NK-92 (cell line): ENCODE measurements at regions not wholly inside any gene's neighbourhood (a gene's known extent, or its start where the extent isn't known, plus 50 kb on each side); places are given as distances from the start of the nearest gene placed in this dataset.

Experiments used
- DNase-seq: peaks from one replicate; lab custom pipeline; 2025; ENCODE audit not compliant: unreplicated experiment; lab: John Stamatoyannopoulos, UW

GRCh38 chr7:131238347-131238931 lies 89.2 kb upstream of the MKLN1 start:
- no peak for DNase-seq

GRCh38 chr7:131241386-131241785 lies 86.3 kb upstream of the MKLN1 start:
- no peak for DNase-seq

GRCh38 chr7:131242123-131242650 lies 85.5 kb upstream of the MKLN1 start:
- DNase-seq = no peak

- DNase-seq = no peak
Measured at GRCh38 chr7:131244259-131244852, 83.3 kb upstream of the MKLN1 start.

GRCh38 chr7:131249003-131249402 lies 78.7 kb upstream of the MKLN1 start:
- no peak for DNase-seq

- DNase-seq = no peak
Measured at GRCh38 chr7:131249483-131249882, 78.2 kb upstream of the MKLN1 start.

- DNase-seq = no peak
Measured at GRCh38 chr7:131250331-131250730, 77.3 kb upstream of the MKLN1 start.

GRCh38 chr7:131251371-131251770 lies 76.3 kb upstream of the MKLN1 start:
- no peak for DNase-seq

GRCh38 chr7:131252976-131253375 lies 74.7 kb upstream of the MKLN1 start:
- no peak for DNase-seq

- no peak for DNase-seq
Measured at GRCh38 chr7:131254211-131254610, 73.5 kb upstream of the MKLN1 start.

DNA sequence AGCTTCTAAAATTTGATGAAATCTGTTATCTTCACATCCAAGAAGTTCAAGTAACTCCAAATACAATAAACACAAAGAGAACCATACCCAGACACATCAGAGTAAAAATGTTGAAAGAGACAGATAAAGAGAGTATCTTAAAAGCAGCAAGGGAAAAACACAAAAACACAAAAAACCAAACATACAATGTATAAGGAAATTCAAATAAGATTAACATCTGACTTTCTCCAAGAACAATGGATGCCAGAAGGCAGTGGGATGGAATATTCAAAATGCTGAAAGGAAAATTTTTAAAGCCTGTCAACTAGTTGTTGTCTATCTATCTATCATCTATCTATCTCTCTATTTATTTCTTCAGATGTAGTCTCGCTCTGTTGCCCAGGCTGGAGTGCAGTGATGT lies 72.4 kb upstream of the MKLN1 start:
- no peak for DNase-seq

GRCh38 chr7:131261476-131261994 lies 66.1 kb upstream of the MKLN1 start:
- DNase-seq = no peak

- DNase-seq = no peak
Measured at GRCh38 chr7:131265227-131265626, 62.4 kb upstream of the MKLN1 start.

DNA sequence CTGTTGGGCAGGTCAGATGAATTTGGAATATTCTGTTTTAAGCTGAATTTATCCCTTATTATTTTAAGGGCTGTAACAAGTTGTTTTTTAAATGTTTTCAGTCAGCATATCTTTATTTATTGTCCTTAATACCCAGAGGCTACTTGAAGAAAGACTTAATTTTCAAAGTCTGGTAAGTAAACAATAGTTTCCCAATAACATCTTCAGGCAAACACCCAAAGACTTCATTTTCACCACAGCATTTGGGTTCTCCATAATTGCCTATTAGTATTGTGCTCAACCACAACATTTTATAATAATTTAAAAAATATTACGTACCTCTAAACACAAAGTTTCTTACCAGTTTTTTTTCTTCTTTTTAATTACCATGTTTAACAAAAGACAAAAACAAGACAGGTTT lies 60.0 kb upstream of the MKLN1 start:
- no peak for DNase-seq

DNA sequence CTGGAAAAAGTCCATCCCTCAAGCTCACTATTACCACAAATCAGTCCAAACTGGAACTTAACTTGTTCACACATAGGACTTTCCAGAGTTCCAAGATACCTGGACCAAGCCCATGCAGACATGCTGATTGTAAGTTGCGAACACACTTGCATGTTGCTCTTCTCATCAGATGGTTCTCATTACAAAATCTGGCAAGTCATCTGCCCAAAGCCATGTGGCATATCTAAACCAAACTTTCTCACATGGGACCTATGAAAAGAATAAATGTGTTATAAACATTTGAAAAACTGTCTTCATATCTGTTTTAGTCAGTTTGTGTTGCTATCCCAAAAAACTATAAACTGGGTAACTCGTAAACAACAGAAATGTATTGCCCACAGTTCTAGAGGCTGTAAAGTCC lies 58.8 kb upstream of the MKLN1 start:
- no peak for DNase-seq

GRCh38 chr7:131272086-131272485 lies 55.6 kb upstream of the MKLN1 start:
- no peak for DNase-seq

GRCh38 chr7:131274986-131275385 lies 52.7 kb upstream of the MKLN1 start:
- DNase-seq = no peak

DNA sequence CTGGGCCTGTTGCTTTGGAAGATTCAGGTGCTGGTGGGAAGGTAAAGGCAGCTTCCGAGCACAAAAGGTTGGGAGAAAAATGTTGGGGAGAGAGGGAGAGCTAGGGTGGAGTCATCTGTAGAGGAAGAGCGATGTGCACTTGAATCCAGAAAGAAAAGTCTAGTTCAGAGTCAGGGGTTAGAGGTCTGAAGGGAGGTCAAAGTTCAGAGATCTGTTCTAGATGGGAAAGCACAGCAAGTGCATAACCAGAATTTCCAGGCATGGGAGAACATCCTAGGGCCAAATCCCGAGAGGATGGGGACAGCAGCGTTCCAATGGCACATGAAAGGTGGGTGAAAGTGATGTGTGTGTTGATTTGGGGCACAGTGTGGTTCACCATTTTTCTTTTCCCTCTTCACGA lies 51.5 kb upstream of the MKLN1 start:
- no peak for DNase-seq

DNA sequence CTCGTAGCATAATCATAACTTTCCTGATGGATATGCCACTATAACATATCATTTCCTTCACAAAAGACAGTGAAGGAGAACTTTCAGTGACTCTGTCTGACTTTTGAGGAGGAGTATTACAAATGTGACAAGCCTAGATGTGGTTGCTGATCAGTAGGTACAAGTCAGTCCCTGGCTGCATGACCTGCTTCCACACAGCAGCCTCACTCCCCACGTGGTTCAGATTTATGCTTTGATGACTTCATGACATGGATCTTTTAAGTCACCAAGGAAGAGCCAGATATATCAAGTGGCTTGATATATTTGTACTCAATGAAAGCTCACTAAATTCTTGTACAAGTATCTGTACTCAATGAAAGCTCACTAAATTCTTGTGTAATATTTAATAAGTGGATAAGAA lies 50.9 kb upstream of the MKLN1 start:
- no peak for DNase-seq
